Lower leg skin (tissue), 3 donors: ENCODE measurements at regions not wholly inside any gene's neighbourhood (a gene's known extent, or its start where the extent isn't known, plus 50 kb on each side); places are given as distances from the start of the nearest gene placed in this dataset.

Source experiments
- POLR2A ChIP-seq, 2 donors: fragments of 450-650 bp; IDR thresholded peaks; one replicate each; pipeline ENCODE4 v1.6.1; 2016 to 2017; ENCODE audit warnings: antibody characterized with exemption in 2 of 2, mild to moderate bottlenecking in 1 of 2, moderate library complexity in 1 of 2
- TF ChIP-seq, protein P1 (sequence below), 3 donors: fragments of 450-650 bp; IDR thresholded peaks; one replicate each; pipeline ENCODE4 v1.5.1; 2016; ENCODE audit warnings: antibody characterized with exemption in 3 of 3, mild to moderate bottlenecking in 3 of 3, moderate library complexity in 2 of 3

DNA sequence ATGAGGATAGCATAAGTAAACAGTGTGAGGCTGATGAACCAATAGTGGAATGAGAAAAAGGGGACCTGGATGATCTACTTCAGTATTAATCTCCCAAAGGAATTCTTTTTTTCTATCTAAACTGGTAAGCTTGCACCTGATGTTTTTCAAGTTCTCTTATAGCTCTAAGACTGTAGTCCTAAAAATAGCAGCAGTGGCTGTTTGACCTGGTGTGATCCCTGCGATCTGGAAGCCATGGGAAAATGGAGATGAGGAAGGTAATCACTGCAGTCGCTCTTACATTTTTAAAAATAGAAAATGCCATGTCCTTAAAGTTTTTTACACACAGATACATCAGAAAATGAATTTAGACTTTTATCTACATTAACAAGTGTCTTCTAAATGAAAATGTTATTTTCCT, 926.4 kb upstream of the SLC35B3 start:
- TF ChIP-seq, protein P1, sequence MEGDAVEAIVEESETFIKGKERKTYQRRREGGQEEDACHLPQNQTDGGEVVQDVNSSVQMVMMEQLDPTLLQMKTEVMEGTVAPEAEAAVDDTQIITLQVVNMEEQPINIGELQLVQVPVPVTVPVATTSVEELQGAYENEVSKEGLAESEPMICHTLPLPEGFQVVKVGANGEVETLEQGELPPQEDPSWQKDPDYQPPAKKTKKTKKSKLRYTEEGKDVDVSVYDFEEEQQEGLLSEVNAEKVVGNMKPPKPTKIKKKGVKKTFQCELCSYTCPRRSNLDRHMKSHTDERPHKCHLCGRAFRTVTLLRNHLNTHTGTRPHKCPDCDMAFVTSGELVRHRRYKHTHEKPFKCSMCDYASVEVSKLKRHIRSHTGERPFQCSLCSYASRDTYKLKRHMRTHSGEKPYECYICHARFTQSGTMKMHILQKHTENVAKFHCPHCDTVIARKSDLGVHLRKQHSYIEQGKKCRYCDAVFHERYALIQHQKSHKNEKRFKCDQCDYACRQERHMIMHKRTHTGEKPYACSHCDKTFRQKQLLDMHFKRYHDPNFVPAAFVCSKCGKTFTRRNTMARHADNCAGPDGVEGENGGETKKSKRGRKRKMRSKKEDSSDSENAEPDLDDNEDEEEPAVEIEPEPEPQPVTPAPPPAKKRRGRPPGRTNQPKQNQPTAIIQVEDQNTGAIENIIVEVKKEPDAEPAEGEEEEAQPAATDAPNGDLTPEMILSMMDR (IDR thresholded peaks at IDR 0.05) = no peak
- TF ChIP-seq POLR2A (IDR thresholded peaks at IDR 0.05) = no peak
